ENCODE measurements at regions not wholly inside any gene's neighbourhood (a gene's known extent, or its start where the extent isn't known, plus 50 kb on each side); places are given as distances from the start of the nearest gene placed in this dataset.

DNA sequence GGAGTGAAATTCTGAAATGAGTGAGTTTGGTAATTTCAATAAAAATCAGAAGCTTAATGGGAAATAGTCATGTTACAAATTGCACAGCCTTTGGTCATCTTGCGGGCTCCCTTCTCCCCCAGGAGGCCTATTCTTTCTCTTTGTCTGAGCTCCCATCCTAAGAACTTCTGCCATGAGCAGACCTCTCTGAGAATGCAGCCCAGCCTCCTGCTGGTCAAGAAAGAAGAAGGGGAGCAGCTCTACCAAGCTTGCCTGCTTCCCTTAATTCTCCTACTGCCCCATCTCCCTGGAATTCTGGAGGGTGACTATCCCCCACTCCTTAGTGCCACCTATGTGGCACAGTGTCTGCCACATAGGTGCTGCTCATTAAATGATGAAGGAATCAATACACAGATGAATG, 300.7 kb upstream of the DAB1 start:
- H3K9me3 ChIP-seq (ENCODE audit: control extremely low read depth in 1 of 3, control insufficient read depth in 2 of 3, insufficient read depth in 1 of 3, low read length in 2 of 3) = no peaks in the 10 kb centered on the region
- no peak overlapping the region for H3K27ac ChIP-seq (ENCODE audit: low read length in 2 of 2)
- CTCF ChIA-PET = no interaction called here
- ATAC-seq (ENCODE audit: low read depth) (no peak), DNase-seq (no peak)
- no peaks in the 10 kb centered on the region for H3K4me1 ChIP-seq (ENCODE audit: control insufficient read depth in 2 of 2, insufficient read depth in 2 of 2, low read length in 2 of 2)
- no peaks in the 10 kb centered on the region for H3K27me3 ChIP-seq (replicated peaks in 1 of 4; ENCODE audit: control extremely low read depth in 1 of 4, control insufficient read depth in 3 of 4, insufficient read depth in 4 of 4, low read length in 3 of 4)
- intact Hi-C loops (cut with micrococcal nuclease) = no loop called here
- no peak overlapping the region for H3K4me2 ChIP-seq (replicated peaks; ENCODE audit: low read depth, low read length, poor library complexity, severe bottlenecking)
- H4K20me1 ChIP-seq (ENCODE audit: control insufficient read depth, insufficient read depth, low read length, poor library complexity, severe bottlenecking) = no peaks in the 10 kb centered on the region
- H3K9ac ChIP-seq (ENCODE audit: low read length) = no peak overlapping the region
- no peaks in the 10 kb centered on the region for H3K79me2 ChIP-seq (ENCODE audit: control insufficient read depth, insufficient read depth, low read length)
- no peak overlapping the region for H3K4me3 Mint-ChIP-seq
- no peaks in the 10 kb centered on the region for H3K27me3 Mint-ChIP-seq
- no peak overlapping the region for H2AFZ ChIP-seq (ENCODE audit: insufficient read depth, low read depth, low read length, poor library complexity, severe bottlenecking)
- H3K4me1 Mint-ChIP-seq = no peaks in the 10 kb centered on the region
- WGBS (ENCODE audit: insufficient coverage) = no CpG with 5 or more reads among the region's 1 CpG
- POLR2A ChIA-PET = no interaction called here
- no peaks in the 10 kb centered on the region for H3K36me3 ChIP-seq (replicated peaks in 1 of 2; ENCODE audit: control extremely low read depth in 1 of 2, control insufficient read depth in 1 of 2, extremely low read depth in 1 of 2, insufficient read depth in 2 of 2, low read length in 1 of 2)
- H3K9me3 Mint-ChIP-seq (ENCODE audit: insufficient read depth) = no peaks in the 10 kb centered on the region
- TF ChIP-seq, protein P1, sequence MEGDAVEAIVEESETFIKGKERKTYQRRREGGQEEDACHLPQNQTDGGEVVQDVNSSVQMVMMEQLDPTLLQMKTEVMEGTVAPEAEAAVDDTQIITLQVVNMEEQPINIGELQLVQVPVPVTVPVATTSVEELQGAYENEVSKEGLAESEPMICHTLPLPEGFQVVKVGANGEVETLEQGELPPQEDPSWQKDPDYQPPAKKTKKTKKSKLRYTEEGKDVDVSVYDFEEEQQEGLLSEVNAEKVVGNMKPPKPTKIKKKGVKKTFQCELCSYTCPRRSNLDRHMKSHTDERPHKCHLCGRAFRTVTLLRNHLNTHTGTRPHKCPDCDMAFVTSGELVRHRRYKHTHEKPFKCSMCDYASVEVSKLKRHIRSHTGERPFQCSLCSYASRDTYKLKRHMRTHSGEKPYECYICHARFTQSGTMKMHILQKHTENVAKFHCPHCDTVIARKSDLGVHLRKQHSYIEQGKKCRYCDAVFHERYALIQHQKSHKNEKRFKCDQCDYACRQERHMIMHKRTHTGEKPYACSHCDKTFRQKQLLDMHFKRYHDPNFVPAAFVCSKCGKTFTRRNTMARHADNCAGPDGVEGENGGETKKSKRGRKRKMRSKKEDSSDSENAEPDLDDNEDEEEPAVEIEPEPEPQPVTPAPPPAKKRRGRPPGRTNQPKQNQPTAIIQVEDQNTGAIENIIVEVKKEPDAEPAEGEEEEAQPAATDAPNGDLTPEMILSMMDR (IDR thresholded peaks at IDR 0.05) = no peak
- no peak overlapping the region for H3K27ac Mint-ChIP-seq
- no peak overlapping the region for H3K4me3 ChIP-seq (ENCODE audit: control extremely low read depth in 1 of 5, extremely low read depth in 1 of 5, insufficient read depth in 1 of 5, low read depth in 2 of 5, low read length in 4 of 5)

DNA sequence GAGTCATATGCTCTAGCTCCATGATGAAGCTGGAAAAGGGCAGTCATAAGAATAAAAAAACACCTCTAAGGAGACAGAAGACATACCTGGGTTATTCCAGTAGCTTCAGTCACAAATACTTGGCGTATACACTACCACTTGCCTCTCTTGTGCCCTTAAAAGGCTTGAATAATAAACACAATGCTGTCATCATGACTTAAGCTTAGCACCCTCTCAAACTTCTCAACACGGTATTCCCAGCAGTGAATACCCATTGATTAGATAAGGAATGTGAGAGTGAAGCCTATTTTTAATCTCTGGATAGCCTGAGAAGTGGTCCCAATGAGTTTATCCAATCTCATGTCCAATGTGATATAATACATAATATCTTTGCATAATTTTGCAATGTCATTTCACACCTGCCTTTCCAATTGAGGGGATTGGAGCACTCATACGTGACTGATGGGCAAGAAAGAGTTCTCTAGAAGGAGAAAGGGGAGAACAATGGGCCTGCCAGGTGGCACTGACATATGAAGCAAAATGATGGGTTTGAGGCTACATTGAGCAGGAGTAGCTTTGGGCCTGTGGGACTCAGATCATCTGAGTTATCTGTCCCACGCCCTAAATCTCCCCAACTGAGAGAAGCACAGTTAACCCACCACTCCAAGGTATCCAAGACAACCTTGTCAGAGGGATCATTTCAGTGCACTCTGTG, 298.6 kb upstream of the DAB1 start:
- TF ChIP-seq EZH2 (IDR thresholded peaks at IDR 0.05; ENCODE audit: borderline replicate concordance, insufficient read depth, low read depth, low read length, poor library complexity, severe bottlenecking) = no peak
- TF ChIP-seq, protein P1 (IDR thresholded peaks at IDR 0.05) = no peak
- no peak overlapping the region for H3K4me3 Mint-ChIP-seq
- H3K4me1 Mint-ChIP-seq = no peaks in the 10 kb centered on the region
- H3K27ac Mint-ChIP-seq = no peak overlapping the region
- ATAC-seq (ENCODE audit: low read depth) (no peak), DNase-seq (no peak)
- intact Hi-C loops (cut with micrococcal nuclease) = no loop called here
- ChIA-PET CTCF (interaction anchor here (0.6 kb wide), 1 partner anchor 16 kb away, joined by 4 read pairs; no protein-coding TSS in a partner anchor), POLR2A (no interaction called here)
- H3K4me2 ChIP-seq (replicated peaks; ENCODE audit: low read depth, low read length, poor library complexity, severe bottlenecking) = no peak overlapping the region
- H3K9me3 Mint-ChIP-seq (ENCODE audit: insufficient read depth) = no peaks in the 10 kb centered on the region
- no peaks in the 10 kb centered on the region for H3K27me3 ChIP-seq (replicated peaks in 1 of 4; ENCODE audit: control extremely low read depth in 1 of 4, control insufficient read depth in 3 of 4, insufficient read depth in 4 of 4, low read length in 3 of 4)
- H3K27ac ChIP-seq (ENCODE audit: low read length in 2 of 2) = no peak overlapping the region
- no peak overlapping the region for H3K9ac ChIP-seq (ENCODE audit: low read length)
- H3K79me2 ChIP-seq (ENCODE audit: control insufficient read depth, insufficient read depth, low read length) = no peaks in the 10 kb centered on the region
- no peaks in the 10 kb centered on the region for H3K36me3 ChIP-seq (replicated peaks in 1 of 2; ENCODE audit: control extremely low read depth in 1 of 2, control insufficient read depth in 1 of 2, extremely low read depth in 1 of 2, insufficient read depth in 2 of 2, low read length in 1 of 2)
- no peak overlapping the region for H2AFZ ChIP-seq (ENCODE audit: insufficient read depth, low read depth, low read length, poor library complexity, severe bottlenecking)
- no CpG with 5 or more reads among the region's 4 CpGs for WGBS (ENCODE audit: insufficient coverage)
- H3K9me3 ChIP-seq (ENCODE audit: control extremely low read depth in 1 of 3, control insufficient read depth in 2 of 3, insufficient read depth in 1 of 3, low read length in 2 of 3) = no peaks in the 10 kb centered on the region
- H3K4me1 ChIP-seq (ENCODE audit: control insufficient read depth in 2 of 2, insufficient read depth in 2 of 2, low read length in 2 of 2) = no peaks in the 10 kb centered on the region
- no peak overlapping the region for H3K4me3 ChIP-seq (ENCODE audit: control extremely low read depth in 1 of 5, extremely low read depth in 1 of 5, insufficient read depth in 1 of 5, low read depth in 2 of 5, low read length in 4 of 5)
- H4K20me1 ChIP-seq (ENCODE audit: control insufficient read depth, insufficient read depth, low read length, poor library complexity, severe bottlenecking) = no peaks in the 10 kb centered on the region
- no peaks in the 10 kb centered on the region for H3K27me3 Mint-ChIP-seq
